GM21528 (cell line): ENCODE measurements at regions not wholly inside any gene's neighbourhood (a gene's known extent, or its start where the extent isn't known, plus 50 kb on each side); places are given as distances from the start of the nearest gene placed in this dataset.
"Not testable (repeated sequence)": the region's sequence is repeated elsewhere in the genome, so short reads cannot be mapped to it uniquely, and the experiment has no call there.

Experiments
- ATAC-seq: cut with Tn5 transposase; IDR thresholded peaks from one replicate; pipeline ENCODE4 v1.9.1; 2021; ENCODE audit warnings: mild to moderate bottlenecking, moderate library complexity; ENCODE audit not compliant: unreplicated experiment, low FRiP score

GRCh38 chr11:106533046-106533445, 455.6 kb downstream of the AASDHPPT start:
- ATAC-seq, result no peak

- ATAC-seq, result no peak
Measured at GRCh38 chr11:106540001-106540400, 462.5 kb downstream of the AASDHPPT start.

GRCh38 chr11:106548406-106548805, 469.9 kb downstream of the GUCY1A2 start:
- ATAC-seq, result no peak

GRCh38 chr11:106551744-106552673, 466.3 kb downstream of the GUCY1A2 start:
- no peak for ATAC-seq

GRCh38 chr11:106552694-106553203, 465.5 kb downstream of the GUCY1A2 start:
- ATAC-seq, result no peak

DNA sequence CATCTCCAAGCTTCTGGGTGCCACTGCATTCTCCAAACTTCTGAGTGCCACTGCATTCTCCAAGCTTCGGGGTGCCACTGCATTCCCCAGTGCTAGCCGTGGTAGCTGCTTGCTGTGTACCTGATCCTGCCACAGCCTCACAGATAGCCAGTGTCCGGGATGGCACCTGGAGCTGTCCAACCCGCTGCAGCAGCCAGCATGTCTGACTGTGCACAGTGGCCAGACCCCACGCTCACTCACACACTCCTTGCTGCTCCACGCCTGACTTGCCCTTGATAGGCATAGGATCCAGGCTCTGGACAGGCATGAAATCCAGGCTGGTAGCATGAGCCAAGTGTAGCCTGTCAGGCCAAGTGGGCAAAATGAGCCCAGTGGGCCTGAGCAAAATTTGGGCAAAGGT, 465.0 kb downstream of the GUCY1A2 start:
- no peak for ATAC-seq

DNA sequence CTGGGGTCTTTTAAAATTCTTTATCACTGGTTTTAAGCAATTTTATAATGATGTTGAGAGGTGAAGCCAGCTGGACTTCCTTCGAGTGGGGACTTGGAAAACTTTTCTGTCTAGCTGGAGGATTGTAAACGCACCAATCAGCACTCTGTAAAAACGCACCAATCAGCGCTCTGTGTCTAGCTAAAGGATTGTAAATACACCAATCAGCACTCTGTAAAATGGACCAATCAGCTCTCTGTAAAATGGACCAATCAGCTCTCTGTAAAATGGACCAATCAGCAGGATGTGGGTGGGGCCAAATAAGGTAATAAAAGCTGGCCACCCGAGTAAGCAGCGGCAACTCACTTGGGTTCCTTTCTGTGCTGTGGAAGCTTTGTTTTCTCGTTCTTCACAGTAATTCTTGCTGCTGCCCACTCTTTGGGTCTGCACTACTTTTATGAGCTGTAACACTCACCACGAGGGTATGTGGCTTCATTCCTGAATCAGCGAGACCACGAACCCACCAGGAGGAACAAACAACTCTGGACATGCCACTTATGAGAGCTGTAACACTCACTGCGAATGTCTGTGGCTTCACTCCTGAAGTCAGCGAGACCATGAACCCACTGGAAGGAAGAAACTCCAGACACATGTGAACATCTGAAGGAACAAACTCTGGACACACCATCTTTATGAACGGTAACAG, 462.6 kb downstream of the GUCY1A2 start:
- ATAC-seq, result not testable (repeated sequence)

DNA sequence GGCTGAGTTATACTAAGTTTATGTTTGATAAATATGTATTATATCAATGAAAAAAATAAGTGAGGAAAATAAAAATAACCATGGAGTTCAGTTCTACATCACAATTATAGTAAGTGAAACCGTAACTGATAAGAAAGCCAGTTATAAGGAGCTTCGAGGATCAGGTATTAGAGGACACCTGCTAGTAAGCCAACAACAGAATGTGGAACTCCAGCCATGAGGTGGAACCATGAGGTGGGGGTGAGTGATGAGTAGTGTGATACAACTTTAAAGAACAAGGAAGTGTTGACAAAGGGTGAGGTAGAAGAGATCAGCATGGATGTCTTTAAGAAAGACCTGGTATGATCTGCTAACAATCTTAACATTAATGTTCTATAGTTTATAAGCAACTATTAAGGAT, 452.9 kb downstream of the GUCY1A2 start:
- ATAC-seq, result no peak

DNA sequence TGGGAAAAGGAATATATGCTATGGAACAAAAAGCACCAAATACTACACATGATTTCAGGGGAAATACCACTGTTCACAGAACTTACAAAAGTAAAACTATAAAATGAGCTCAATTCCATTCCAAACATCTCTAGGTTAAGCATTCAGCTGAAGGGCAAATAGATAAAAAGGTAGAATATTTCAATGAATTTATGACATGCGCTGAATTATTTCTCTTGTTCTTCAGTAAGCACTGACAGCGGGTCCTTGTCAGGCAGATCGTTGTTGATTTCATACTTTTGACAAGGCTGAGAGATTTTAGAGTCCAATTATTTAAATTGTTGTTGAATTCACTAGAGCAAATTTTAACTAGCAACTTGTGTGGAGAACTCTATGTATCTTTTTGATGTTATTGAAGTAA, 449.6 kb downstream of the GUCY1A2 start:
- no peak for ATAC-seq

GRCh38 chr11:106577384-106577783, 440.9 kb downstream of the GUCY1A2 start:
- ATAC-seq, result not testable (repeated sequence)

- no peak for ATAC-seq
Measured at GRCh38 chr11:106581399-106581798, 436.9 kb downstream of the GUCY1A2 start.

DNA sequence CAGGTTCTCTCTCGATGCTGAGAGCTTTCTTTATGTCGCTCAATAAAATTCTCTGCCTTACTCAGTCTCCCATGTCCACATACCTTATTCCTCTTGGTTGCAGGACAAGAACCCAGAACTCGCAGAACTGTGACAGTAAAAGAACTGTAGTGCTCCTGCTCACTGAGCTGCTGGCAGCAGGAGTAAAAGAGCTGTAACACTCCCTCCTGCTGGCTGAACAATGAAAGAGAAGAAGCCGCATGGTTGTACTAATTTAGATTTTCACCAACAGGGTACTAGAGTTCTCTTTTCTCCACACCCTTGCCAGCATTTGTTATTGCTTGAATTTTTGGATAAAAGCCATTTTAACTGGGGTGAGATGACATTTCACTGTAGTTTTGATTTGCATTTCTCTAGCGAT, 433.2 kb downstream of the GUCY1A2 start:
- no peak for ATAC-seq

DNA sequence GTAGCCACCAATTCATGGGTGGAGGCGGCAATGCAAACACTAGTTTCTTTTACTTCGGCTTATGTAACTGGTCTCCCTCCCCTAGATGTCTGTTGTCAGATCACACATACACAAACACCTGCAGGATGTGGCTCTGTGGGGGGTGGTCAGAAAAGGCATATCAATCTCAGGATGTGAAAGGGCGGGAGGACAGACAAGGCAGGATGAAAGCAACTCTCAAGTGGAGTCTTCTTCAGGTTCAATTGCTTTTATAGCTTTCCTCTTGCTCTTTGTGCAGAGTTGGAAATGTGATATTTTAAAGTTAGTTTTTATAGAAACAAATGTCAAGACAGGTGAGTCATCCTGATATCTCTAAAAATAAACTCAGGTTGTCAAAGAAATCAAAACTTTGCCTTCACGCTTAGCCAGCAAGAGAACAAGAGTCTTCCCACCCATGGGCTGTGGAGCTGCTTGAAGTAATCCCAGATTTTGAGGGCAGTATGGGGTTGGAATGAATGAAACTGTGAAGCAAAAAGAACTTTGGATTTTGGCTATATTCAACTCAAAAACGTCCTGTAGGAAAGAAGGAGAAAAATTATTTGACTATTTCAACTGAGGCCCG, 423.4 kb downstream of the GUCY1A2 start:
- no peak for ATAC-seq

- no peak for ATAC-seq
Measured at GRCh38 chr11:106601684-106602297, 416.5 kb downstream of the GUCY1A2 start.

- ATAC-seq, result no peak
Measured at GRCh38 chr11:106608677-106609076, 409.6 kb downstream of the GUCY1A2 start.

DNA sequence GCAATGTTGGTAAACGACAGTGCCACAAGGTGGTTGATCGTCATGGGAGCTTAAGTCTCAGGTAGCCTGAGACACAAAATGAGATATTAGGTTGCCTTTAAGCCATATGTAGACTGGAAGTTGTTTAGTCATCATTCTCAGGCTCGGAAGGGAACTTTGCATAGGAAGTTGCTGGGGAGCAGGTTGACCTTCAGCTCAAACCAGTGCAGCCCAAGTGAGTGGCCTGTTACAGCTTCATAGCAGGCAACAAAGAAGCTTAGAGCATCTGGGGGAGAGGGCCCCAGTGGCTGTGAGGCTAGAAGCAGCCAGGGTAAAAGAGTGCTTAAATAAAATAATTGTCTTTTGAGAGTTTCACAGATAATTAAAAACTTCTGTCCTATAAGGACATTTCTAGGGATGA, 404.0 kb downstream of the GUCY1A2 start:
- ATAC-seq, result no peak

GRCh38 chr11:106619320-106619990, 398.8 kb downstream of the GUCY1A2 start:
- no peak for ATAC-seq

DNA sequence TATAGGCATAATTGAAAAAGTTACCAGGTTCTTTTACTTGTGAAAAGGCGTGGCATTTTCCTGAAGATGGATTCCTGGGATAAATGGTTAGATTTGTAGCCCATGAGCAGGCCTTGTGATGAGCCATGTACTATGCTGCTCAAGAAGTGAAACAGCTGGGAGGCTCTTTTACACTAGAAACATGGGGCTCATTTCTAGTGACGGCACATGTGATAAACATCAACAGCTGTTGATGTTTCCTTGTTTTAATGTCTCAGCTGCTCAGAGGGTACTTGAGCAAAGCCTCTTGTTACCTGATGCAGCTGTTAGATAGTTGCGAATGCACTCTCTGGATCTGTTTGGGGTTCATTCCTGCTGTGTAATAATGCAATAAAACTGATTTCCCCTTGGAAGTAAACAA, 396.8 kb downstream of the GUCY1A2 start:
- no peak for ATAC-seq
